Naive B cell (primary cell): ENCODE measurements at regions not wholly inside any gene's neighbourhood (a gene's known extent, or its start where the extent isn't known, plus 50 kb on each side); places are given as distances from the start of the nearest gene placed in this dataset.
"Not testable (repeated sequence)": the region's sequence is repeated elsewhere in the genome, so short reads cannot be mapped to it uniquely, and the experiment has no call there.

Source experiments
- ATAC-seq, 2 donors: fragments of 150-1000 bp; cut with Tn5 transposase; 2 replicates each; pipeline ENCODE4 v1.10.0; 2021; ENCODE audit warnings: low read depth in 2 of 2, mild to moderate bottlenecking in 2 of 2, moderate library complexity in 2 of 2
- DNase-seq: peaks from one replicate; pipeline ENCODE4 v3.0.0; 2022
- H3K27ac Mint-ChIP-seq, 6 donors: one replicate each; pipeline ENCODE4 v1.8.0; 2020 to 2022; ENCODE audit warnings: mild to moderate bottlenecking in 6 of 6, mixed read lengths in 6 of 6, moderate library complexity in 5 of 6, inconsistent platforms in 2 of 6
- H3K27me3 Mint-ChIP-seq, 3 donors: one replicate each; pipeline ENCODE4 v1.8.0; 2021 to 2022; ENCODE audit warnings: mixed read lengths in 3 of 3, mild to moderate bottlenecking in 1 of 3
- H3K36me3 Mint-ChIP-seq, 2 donors: one replicate each; pipeline ENCODE4 v1.8.0; 2020 to 2022; ENCODE audit warnings: mixed read lengths in 2 of 2, inconsistent platforms in 1 of 2, mild to moderate bottlenecking in 1 of 2
- H3K4me1 Mint-ChIP-seq, 3 donors: one replicate each; pipeline ENCODE4 v1.8.0; 2020 to 2022; ENCODE audit warnings: mixed read lengths in 3 of 3, inconsistent platforms in 1 of 3, mild to moderate bottlenecking in 1 of 3, moderate library complexity in 1 of 3
- H3K4me3 Mint-ChIP-seq, 8 donors: one replicate each; pipeline ENCODE4 v1.8.0; 2020 to 2022; ENCODE audit warnings: mild to moderate bottlenecking in 8 of 8, mixed read lengths in 8 of 8, moderate library complexity in 8 of 8, inconsistent platforms in 2 of 8
- H3K9me3 Mint-ChIP-seq, 7 donors: one replicate each; pipeline ENCODE4 v1.8.0; 2020 to 2022; ENCODE audit warnings: mixed read lengths in 7 of 7, mild to moderate bottlenecking in 5 of 7, inconsistent platforms in 2 of 7, moderate library complexity in 1 of 7

DNA sequence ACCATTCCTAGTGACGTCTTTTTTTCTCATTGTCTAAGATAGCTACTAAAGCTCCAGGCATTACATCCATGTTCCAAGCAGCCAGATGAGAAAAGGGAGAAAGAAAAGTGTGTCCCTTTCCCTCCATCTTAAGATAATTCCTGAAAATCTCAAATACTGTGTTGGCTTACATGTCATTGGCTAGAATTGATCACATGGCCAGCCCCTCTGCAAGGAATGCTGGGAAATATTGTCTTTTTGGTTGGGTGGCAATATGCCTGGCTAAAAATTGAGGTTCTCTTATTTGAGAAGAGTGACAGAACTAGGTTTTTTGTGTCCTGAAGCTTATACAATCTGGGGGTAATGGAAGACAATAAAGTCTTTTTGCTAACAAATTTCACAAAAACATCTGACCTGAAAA, 264.3 kb downstream of the RPAP3 start:
- DNase-seq (no peak), ATAC-seq (no peak)
- Mint-ChIP-seq H3K36me3 (peaks cover 8 to 36% of the 10 kb centered on the region in 2 donors), H3K27me3 (peaks cover 0 to 12% (median 0%) of the 10 kb centered on the region in 3 donors), H3K4me3 (no peak overlapping the region), H3K9me3 (peaks cover 24 to 60% (median 31%) of the 10 kb centered on the region in 7 donors), H3K27ac (no peak overlapping the region), H3K4me1 (no peaks in the 10 kb centered on the region)

DNA sequence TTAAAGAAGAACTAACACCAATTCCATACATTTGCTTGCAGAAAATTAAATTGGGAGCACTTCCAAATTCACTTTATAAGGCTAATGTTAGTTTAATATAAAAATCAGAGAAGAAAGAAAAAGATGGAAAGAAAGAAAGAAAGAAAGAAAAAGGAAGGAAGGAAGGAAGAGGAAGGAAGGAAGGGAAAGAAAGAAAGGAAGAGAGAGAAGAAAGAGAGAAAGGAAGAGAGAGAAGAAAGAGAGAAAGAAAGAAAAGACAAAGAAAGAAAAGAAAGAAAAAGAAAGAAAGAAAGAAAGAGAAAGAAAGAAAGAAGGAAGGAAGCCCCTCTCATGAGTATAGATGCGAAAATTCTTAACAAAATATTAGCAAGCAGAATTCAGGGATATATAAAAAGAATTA, 267.7 kb downstream of the RPAP3 start:
- peaks cover 0 to 27% of the 10 kb centered on the region in 2 donors for H3K36me3 Mint-ChIP-seq
- H3K4me1 Mint-ChIP-seq, result no peaks in the 10 kb centered on the region
- peaks cover 0 to 25% (median 0%) of the 10 kb centered on the region in 3 donors for H3K27me3 Mint-ChIP-seq
- peaks cover 12 to 60% (median 30%) of the 10 kb centered on the region in 7 donors for H3K9me3 Mint-ChIP-seq
- H3K27ac Mint-ChIP-seq, result no peak overlapping the region
- ATAC-seq (no peak), DNase-seq (no peak)
- H3K4me3 Mint-ChIP-seq, result peak overlapping the region in 1 of 8 donors; percentile 62

DNA sequence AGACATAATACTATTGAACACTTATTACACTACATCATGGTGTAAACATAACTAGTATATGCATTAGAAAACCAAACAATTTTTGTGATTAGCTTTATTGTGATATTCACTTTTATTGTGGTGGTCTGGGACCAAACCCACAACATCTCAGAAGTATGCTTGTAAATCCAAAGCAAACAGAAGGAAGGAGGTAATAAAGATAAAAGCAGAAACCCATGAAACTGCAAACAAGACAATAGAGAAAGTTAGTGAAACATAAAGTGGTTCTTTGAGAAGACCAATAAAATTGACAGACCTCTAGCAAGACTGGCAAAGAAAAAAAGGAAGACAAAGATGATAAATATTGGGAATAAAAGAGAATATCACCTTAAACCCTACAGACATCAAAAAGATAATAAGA, 268.3 kb downstream of the RPAP3 start:
- ATAC-seq (no peak), DNase-seq (no peak)
- Mint-ChIP-seq H3K36me3 (peaks cover 0 to 21% of the 10 kb centered on the region in 2 donors), H3K4me1 (no peaks in the 10 kb centered on the region), H3K27ac (no peak overlapping the region), H3K27me3 (peaks cover 0 to 26% (median 0%) of the 10 kb centered on the region in 3 donors), H3K4me3 (no peak overlapping the region), H3K9me3 (peaks cover 6 to 55% (median 24%) of the 10 kb centered on the region in 7 donors)

DNA sequence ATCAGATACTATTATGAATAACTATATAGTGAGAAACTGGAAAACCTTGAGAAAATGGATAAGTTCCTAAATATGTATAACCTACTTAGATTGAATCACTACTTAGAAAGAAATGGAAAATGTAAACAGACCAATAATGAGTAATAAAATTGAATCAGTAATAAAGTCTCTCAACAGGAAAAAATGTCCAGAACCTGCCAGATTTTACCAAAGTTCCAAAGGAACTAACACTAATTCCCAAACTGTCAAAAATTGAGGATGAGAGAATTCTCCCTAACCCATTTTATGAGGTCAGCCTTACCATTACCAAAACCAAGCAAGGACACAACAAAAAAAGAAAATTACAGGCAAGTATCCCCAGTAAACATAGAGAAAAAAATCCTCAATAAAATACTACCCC, 272.0 kb downstream of the RPAP3 start:
- no peak overlapping the region for H3K4me3 Mint-ChIP-seq
- no peak overlapping the region for H3K27ac Mint-ChIP-seq
- peaks cover 0 to 12% of the 10 kb centered on the region in 2 donors for H3K36me3 Mint-ChIP-seq
- ATAC-seq, result no peak
- peaks cover 7 to 34% (median 12%) of the 10 kb centered on the region in 7 donors for H3K9me3 Mint-ChIP-seq
- peaks cover 0 to 26% (median 0%) of the 10 kb centered on the region in 3 donors for H3K27me3 Mint-ChIP-seq
- H3K4me1 Mint-ChIP-seq, result no peaks in the 10 kb centered on the region
- DNase-seq, result no peak

DNA sequence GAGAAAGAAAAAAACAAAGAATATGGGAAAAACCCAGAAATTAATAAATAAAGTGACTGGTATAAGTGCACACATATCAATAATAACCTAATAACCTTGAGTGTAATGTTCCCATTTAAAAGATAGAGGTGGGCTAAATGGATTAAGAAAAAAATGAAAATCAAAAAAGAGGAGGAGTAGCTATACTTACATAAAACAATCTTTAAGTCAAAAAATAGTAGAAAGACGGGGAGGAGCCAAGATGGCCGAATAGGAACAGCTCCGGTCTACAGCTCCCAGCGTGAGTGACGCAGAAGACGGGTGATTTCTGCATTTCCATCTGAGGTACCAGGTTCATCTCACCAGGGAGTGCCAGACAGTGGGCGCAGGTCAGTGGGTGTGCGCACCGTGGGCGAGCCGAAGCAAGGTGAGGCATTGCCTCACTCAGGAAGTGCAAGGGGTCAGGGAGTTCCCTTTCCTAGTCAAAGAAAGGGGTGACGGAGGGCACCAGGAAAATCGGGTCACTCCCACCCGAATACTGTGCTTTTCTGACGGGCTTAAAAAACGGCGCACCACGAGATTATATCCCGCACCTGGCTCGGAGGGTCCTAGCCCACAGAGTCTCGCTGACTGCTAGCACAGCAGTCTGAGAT, 279.0 kb downstream of the RPAP3 start:
- peaks cover 23 to 32% (median 28%) of the 10 kb centered on the region in 3 donors for H3K27me3 Mint-ChIP-seq
- H3K36me3 Mint-ChIP-seq, DNase-seq, H3K9me3 Mint-ChIP-seq, ATAC-seq, H3K4me1 Mint-ChIP-seq: not testable (repeated sequence)
- peak overlapping the region in 1 of 8 donors; percentile 10 for H3K4me3 Mint-ChIP-seq
- H3K27ac Mint-ChIP-seq, result peak overlapping the region in 1 of 6 donors; percentile 70

DNA sequence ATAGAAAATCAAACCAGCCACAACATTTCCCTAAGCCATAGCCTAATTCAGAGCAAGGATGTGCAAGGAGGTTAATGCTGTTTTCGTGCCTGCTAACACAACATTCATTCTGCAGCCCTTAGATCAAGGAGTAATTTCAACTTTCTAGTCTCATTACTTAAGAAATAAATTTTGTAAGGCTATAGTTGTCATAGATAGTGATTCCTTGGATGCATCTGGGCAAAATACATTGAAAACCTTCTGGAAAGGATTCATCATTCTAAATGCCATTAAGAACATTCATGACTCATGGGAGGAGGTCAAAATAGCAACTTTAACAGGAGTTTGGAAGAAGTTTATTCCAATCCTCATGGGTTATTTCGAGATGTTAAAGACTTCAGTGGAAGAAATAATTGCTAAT, 283.2 kb downstream of the RPAP3 start:
- no peak overlapping the region for H3K4me3 Mint-ChIP-seq
- no peak overlapping the region for H3K27ac Mint-ChIP-seq
- peaks cover 0 to 6% (median 0%) of the 10 kb centered on the region in 7 donors for H3K9me3 Mint-ChIP-seq
- ATAC-seq, result no peak
- no peaks in the 10 kb centered on the region for H3K4me1 Mint-ChIP-seq
- DNase-seq, result no peak
- H3K36me3 Mint-ChIP-seq, result no peaks in the 10 kb centered on the region
- H3K27me3 Mint-ChIP-seq, result peaks cover 32 to 46% (median 39%) of the 10 kb centered on the region in 3 donors

DNA sequence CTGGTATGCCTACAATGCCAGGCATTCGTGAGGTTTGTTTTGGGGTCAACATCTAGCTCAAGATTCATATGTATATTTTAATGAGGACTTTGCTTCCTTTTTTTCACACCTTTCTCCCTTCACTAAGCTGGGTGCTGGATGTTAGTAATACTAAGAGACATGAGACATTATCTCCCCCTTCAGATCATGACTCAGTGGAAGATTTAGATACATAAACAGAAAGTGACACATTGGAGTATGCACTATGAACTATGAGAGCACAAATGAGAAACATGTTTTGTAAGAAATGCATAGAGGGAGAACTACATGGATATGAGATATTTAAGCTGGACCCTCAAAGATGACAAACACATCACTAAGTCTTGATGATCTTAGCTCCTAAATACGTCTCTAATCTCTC, 286.3 kb downstream of the RPAP3 start:
- Mint-ChIP-seq H3K4me1 (peaks cover 0 to 4% (median 3%) of the 10 kb centered on the region in 3 donors), H3K9me3 (no peaks in the 10 kb centered on the region), H3K4me3 (no peak overlapping the region), H3K27me3 (peaks cover 17 to 28% (median 23%) of the 10 kb centered on the region in 3 donors), H3K36me3 (no peaks in the 10 kb centered on the region), H3K27ac (no peak overlapping the region)
- no peak for ATAC-seq
- no peak for DNase-seq

DNA sequence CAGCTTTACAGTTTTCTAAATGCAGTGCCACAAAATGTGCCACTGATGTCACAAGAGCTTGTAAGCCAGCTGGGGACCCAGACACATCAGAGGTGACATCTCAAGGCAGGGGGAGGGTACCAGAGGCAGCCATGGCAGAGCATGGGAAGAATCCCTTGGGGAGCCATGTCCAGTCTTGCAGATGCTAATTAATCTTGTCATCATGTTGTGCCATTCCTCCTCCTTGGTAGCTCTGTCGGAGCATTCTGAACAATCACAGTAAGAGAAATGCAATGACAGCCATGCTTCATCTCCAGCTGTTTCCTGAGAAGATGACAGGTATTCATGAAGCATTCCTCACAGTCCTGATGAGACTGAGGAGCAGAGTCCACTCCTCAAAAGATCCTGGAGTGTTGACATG, 287.9 kb downstream of the RPAP3 start:
- H3K9me3 Mint-ChIP-seq, result no peaks in the 10 kb centered on the region
- peaks cover 0 to 6% (median 4%) of the 10 kb centered on the region in 3 donors for H3K4me1 Mint-ChIP-seq
- H3K27me3 Mint-ChIP-seq, result peaks cover 7 to 23% (median 15%) of the 10 kb centered on the region in 3 donors
- H3K4me3 Mint-ChIP-seq, result no peak overlapping the region
- DNase-seq (no peak), ATAC-seq (no peak)
- peak overlapping the region in 1 of 6 donors; percentile 16 for H3K27ac Mint-ChIP-seq
- no peaks in the 10 kb centered on the region for H3K36me3 Mint-ChIP-seq

DNA sequence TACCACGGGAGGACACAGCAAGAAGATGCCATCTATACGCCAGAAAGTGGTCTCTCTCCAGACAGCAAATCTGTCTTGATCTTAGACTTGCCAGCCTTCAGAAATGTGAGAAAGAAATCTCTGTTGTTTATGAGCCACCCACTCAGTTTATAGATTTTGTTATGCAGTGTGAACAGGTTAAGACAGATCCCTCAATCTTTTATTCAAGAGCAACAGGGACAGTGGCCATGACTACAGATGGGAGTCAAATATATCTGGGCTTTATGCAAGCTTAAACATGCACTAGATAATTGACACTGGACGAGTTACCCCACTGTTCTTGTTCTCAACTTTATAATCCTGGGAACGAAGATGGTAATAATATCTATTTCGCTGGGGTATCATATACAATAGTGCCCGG, 288.7 kb downstream of the RPAP3 start:
- H3K4me3 Mint-ChIP-seq, result no peak overlapping the region
- DNase-seq, result no peak
- H3K27ac Mint-ChIP-seq, result peak overlapping the region in 1 of 6 donors; percentile 32
- peaks cover 0 to 6% (median 4%) of the 10 kb centered on the region in 3 donors for H3K4me1 Mint-ChIP-seq
- no peaks in the 10 kb centered on the region for H3K36me3 Mint-ChIP-seq
- H3K9me3 Mint-ChIP-seq, result no peaks in the 10 kb centered on the region
- H3K27me3 Mint-ChIP-seq, result peaks cover 0 to 18% (median 15%) of the 10 kb centered on the region in 3 donors
- no peak for ATAC-seq

DNA sequence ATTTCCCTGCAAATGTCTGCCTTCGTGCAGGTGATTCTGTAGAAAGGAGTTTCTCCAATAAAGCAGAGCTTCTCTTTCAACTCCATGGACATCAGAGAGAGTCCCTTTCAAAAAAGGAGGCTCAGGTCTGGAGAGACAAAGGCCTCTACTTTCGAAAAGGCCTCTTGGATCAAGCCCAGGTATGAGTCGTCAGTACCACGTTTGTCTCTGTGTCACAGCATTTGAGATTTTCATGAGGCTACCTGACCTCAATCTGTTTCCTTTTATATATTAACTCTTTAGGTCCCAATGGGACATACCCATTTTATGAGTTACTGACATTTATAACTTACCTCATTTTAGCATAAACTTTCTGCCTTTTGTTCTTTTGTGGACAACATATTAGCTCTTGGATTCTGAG, 290.8 kb downstream of the RPAP3 start:
- H3K9me3 Mint-ChIP-seq, result no peaks in the 10 kb centered on the region
- ATAC-seq (no peak), DNase-seq (no peak)
- peaks cover 0 to 6% (median 4%) of the 10 kb centered on the region in 3 donors for H3K4me1 Mint-ChIP-seq
- H3K4me3 Mint-ChIP-seq, result no peak overlapping the region
- H3K27ac Mint-ChIP-seq, result peak overlapping the region in 2 of 6 donors; percentile 33 to 60
- no peaks in the 10 kb centered on the region for H3K36me3 Mint-ChIP-seq
- peaks cover 0 to 13% (median 8%) of the 10 kb centered on the region in 3 donors for H3K27me3 Mint-ChIP-seq

DNA sequence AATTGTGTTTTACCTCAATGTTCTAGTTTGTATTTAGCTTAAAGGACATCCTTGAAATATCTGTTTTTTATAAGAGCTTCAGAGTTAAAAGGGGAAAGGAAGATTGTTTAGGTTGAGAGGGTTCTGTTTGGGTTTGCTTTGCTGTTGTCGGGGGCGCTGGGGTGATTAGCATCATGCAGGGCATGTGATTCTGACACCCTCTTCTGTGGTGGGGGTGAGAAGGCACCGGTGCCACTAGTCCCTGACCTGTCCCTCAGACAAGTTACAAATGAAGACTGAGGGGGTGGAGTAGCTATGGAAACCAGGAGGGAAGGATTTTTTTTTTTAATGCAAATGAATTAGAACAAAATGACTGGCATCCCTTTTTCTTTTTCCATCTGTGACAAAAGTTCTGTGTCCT, 291.3 kb downstream of the RPAP3 start:
- DNase-seq (peak; percentile 42), ATAC-seq (peak; percentile 72 to 85)
- H3K4me3 Mint-ChIP-seq, result peak overlapping the region in 2 of 8 donors; percentile 42 to 66
- peaks cover 0 to 8% (median 3%) of the 10 kb centered on the region in 3 donors for H3K27me3 Mint-ChIP-seq
- H3K4me1 Mint-ChIP-seq, result peaks cover 0 to 6% (median 4%) of the 10 kb centered on the region in 3 donors
- H3K9me3 Mint-ChIP-seq, result no peaks in the 10 kb centered on the region
- no peaks in the 10 kb centered on the region for H3K36me3 Mint-ChIP-seq
- peak overlapping the region in 3 of 6 donors; percentile 17 to 69 (median 33) for H3K27ac Mint-ChIP-seq

DNA sequence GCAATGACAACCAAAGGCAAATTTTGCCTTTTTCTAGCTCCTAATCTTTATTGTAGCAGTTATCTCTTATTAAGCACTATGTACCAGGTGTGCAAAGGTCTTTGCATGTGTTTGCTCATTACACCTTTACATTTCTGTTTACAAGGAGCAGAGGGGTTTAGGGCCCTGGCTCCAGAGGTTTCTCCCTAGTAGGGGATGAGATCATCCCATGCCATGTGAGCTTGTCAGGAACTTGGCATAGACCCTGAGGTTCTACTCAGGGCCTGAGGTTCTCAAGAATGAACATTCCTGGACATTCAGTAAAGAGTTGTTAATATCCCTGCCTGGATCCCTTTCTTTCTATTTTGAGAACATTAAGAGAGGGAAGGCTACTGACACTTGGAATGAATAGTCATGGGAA, 292.0 kb downstream of the RPAP3 start:
- Mint-ChIP-seq H3K4me1 (peaks cover 0 to 6% (median 4%) of the 10 kb centered on the region in 3 donors), H3K4me3 (no peak overlapping the region), H3K27ac (peak overlapping the region in 3 of 6 donors; percentile 20 to 79 (median 47)), H3K36me3 (no peaks in the 10 kb centered on the region), H3K9me3 (no peaks in the 10 kb centered on the region), H3K27me3 (peaks cover 0 to 3% (median 0%) of the 10 kb centered on the region in 3 donors)
- no peak for ATAC-seq
- DNase-seq, result no peak

DNA sequence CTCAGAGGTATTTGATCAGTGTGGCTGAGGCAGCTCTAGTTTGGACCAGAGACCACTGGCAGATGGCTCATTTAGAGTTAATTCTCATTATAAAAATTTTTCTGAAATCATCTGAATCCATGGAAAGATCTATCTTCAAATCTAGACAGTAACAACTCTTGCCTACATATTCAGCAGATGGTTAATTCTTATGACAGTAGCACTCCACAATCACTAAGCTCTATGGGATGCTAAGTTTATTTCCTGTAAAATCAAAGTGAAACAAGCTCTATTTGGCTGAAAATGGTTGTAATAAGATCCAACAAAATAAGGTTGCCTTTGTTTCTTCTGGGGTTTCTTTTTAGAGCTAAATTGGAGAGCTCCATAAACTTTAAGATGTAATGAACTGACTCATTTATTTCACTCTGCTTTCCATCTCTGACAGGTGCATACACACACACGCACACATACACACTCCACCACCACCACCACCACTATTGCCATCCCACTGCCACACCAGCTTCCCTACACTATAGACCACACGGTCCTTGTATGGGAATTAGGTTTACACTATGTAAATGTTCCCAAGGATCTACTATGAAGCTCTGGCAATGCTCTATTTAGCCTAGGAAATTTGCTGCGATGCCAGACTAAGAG, 293.1 kb downstream of the RPAP3 start:
- no peaks in the 10 kb centered on the region for H3K9me3 Mint-ChIP-seq
- no peak for DNase-seq
- H3K27ac Mint-ChIP-seq, result no peak overlapping the region
- H3K36me3 Mint-ChIP-seq, result no peaks in the 10 kb centered on the region
- no peak overlapping the region for H3K4me3 Mint-ChIP-seq
- ATAC-seq, result no peak
- H3K4me1 Mint-ChIP-seq, result peaks cover 6 to 14% (median 8%) of the 10 kb centered on the region in 3 donors
- H3K27me3 Mint-ChIP-seq, result peaks cover 0 to under 1% (median 0%) of the 10 kb centered on the region in 3 donors

DNA sequence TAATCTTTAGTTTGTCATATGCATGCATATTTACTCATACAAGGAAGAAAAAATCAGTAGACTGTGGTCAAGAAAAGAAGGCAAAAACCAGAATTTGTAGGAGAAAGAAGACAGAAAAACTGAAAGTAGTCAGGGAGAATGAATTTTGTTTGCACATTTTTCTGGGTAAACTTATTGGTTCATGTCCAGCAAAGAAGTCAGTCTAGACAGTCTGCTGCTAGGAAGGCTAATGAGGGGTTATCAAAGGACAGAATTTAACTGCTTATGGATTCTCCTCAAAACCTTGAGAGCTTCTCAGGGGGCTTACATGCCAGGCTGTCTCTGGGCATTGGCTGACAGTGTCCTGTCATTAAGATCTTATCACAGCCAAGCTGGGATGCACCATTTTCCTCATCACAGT, 293.9 kb downstream of the RPAP3 start:
- Mint-ChIP-seq H3K4me3 (no peak overlapping the region), H3K27ac (peak overlapping the region in 1 of 6 donors; percentile 4), H3K36me3 (no peaks in the 10 kb centered on the region), H3K9me3 (no peaks in the 10 kb centered on the region), H3K4me1 (peaks cover 12 to 22% (median 16%) of the 10 kb centered on the region in 3 donors), H3K27me3 (no peaks in the 10 kb centered on the region)
- ATAC-seq (no peak), DNase-seq (no peak)
